Gastrocnemius medialis (tissue), 4 donors: ENCODE measurements at regions not wholly inside any gene's neighbourhood (a gene's known extent, or its start where the extent isn't known, plus 50 kb on each side); places are given as distances from the start of the nearest gene placed in this dataset.

Experiments used
- CTCF ChIP-seq, 5 experiments: fragments of 450-650 bp in 3 of 5; fragments of 200-600 bp in 2 of 5; sonication (generic) in 2 of 5; IDR thresholded peaks in 4 of 5; conservative IDR thresholded peaks in 1 of 5; 1 replicate in 4 of 5; 2 replicates in 1 of 5; pipeline ENCODE4 v1.5.1; 2016 to 2019; ENCODE audit warnings: antibody characterized with exemption in 5 of 5, mild to moderate bottlenecking in 3 of 5, moderate library complexity in 3 of 5
- POLR2A ChIP-seq, 2 donors: fragments of 450-650 bp; IDR thresholded peaks; one replicate each; pipeline ENCODE4 v1.6.1; 2017; ENCODE audit warnings: antibody characterized with exemption in 2 of 2, mild to moderate bottlenecking in 2 of 2, moderate library complexity in 2 of 2

- TF ChIP-seq CTCF (IDR thresholded peaks at IDR 0.05 in 4 of 5, conservative IDR thresholded peaks at IDR 0.05 in 1 of 5) (no peak), POLR2A (IDR thresholded peaks at IDR 0.05) (no peak)
Observed at GRCh38 chr9:107932601-107933000, 443.0 kb upstream of the KLF4 start.
